ENCODE measurements at regions not wholly inside any gene's neighbourhood (a gene's known extent, or its start where the extent isn't known, plus 50 kb on each side); places are given as distances from the start of the nearest gene placed in this dataset.

GRCh38 chr2:219995399-219995798 is 368.0 kb downstream of the SLC4A3 start:
- H3K4me3 Mint-ChIP-seq: no peak overlapping the region
- H3K36me3 Mint-ChIP-seq (ENCODE audit: insufficient read depth): no peaks in the 10 kb centered on the region
- H3K4me1 Mint-ChIP-seq: no peaks in the 10 kb centered on the region
- peaks cover 9% of the 10 kb centered on the region for H3K9me3 Mint-ChIP-seq
- peaks cover 25% of the 10 kb centered on the region for H3K27me3 Mint-ChIP-seq
- ATAC-seq (replicated peaks; ENCODE audit: extremely low read depth, poor library complexity, severe bottlenecking): no peak
- DNase-seq (ENCODE audit: low spot score in 2 of 2): no peak
- H3K27ac Mint-ChIP-seq (ENCODE audit: low read depth): no peak overlapping the region

- DNase-seq (ENCODE audit: low spot score in 2 of 2) (no peak), ATAC-seq (replicated peaks; ENCODE audit: extremely low read depth, poor library complexity, severe bottlenecking) (no peak)
- Mint-ChIP-seq H3K27me3 (peaks cover 19% of the 10 kb centered on the region), H3K4me3 (no peak overlapping the region), H3K4me1 (no peaks in the 10 kb centered on the region), H3K27ac (ENCODE audit: low read depth) (no peak overlapping the region), H3K36me3 (ENCODE audit: insufficient read depth) (no peaks in the 10 kb centered on the region), H3K9me3 (peaks cover 2% of the 10 kb centered on the region)
Measured at GRCh38 chr2:219995991-219996765, 368.7 kb downstream of the SLC4A3 start.

- no peak overlapping the region for H3K4me3 Mint-ChIP-seq
- H3K4me1 Mint-ChIP-seq: no peaks in the 10 kb centered on the region
- H3K9me3 Mint-ChIP-seq: no peaks in the 10 kb centered on the region
- H3K27me3 Mint-ChIP-seq: peaks cover 13% of the 10 kb centered on the region
- no peaks in the 10 kb centered on the region for H3K36me3 Mint-ChIP-seq (ENCODE audit: insufficient read depth)
- no peak overlapping the region for H3K27ac Mint-ChIP-seq (ENCODE audit: low read depth)
- DNase-seq (ENCODE audit: low spot score in 2 of 2) (no peak), ATAC-seq (replicated peaks; ENCODE audit: extremely low read depth, poor library complexity, severe bottlenecking) (no peak)
Measured at GRCh38 chr2:219997341-219997851, 370.0 kb downstream of the SLC4A3 start.

- no peak for DNase-seq (ENCODE audit: low spot score in 2 of 2)
- no peak for ATAC-seq (replicated peaks; ENCODE audit: extremely low read depth, poor library complexity, severe bottlenecking)
- H3K4me1 Mint-ChIP-seq: no peaks in the 10 kb centered on the region
- H3K4me3 Mint-ChIP-seq: no peak overlapping the region
- peaks cover 13% of the 10 kb centered on the region for H3K27me3 Mint-ChIP-seq
- no peaks in the 10 kb centered on the region for H3K9me3 Mint-ChIP-seq
- H3K27ac Mint-ChIP-seq (ENCODE audit: low read depth): no peak overlapping the region
- no peaks in the 10 kb centered on the region for H3K36me3 Mint-ChIP-seq (ENCODE audit: insufficient read depth)
Measured at GRCh38 chr2:219998107-219998506, 370.7 kb downstream of the SLC4A3 start.

- no peak for ATAC-seq (replicated peaks; ENCODE audit: extremely low read depth, poor library complexity, severe bottlenecking)
- no peak overlapping the region for H3K27ac Mint-ChIP-seq (ENCODE audit: low read depth)
Measured at GRCh38 chr2:219998714-219999227, 371.3 kb downstream of the SLC4A3 start.

GRCh38 chr2:220000080-220000479 is 372.6 kb downstream of the SLC4A3 start:
- DNase-seq (ENCODE audit: low spot score in 2 of 2): no peak
- no peaks in the 10 kb centered on the region for H3K36me3 Mint-ChIP-seq (ENCODE audit: insufficient read depth)
- no peak overlapping the region for H3K4me3 Mint-ChIP-seq
- H3K27ac Mint-ChIP-seq (ENCODE audit: low read depth): no peak overlapping the region
- H3K4me1 Mint-ChIP-seq: no peaks in the 10 kb centered on the region
- peaks cover 5% of the 10 kb centered on the region for H3K9me3 Mint-ChIP-seq
- H3K27me3 Mint-ChIP-seq: peaks cover 13% of the 10 kb centered on the region
- no peak for ATAC-seq (replicated peaks; ENCODE audit: extremely low read depth, poor library complexity, severe bottlenecking)

More at GRCh38 chr2:219998714-219999227, 371.3 kb downstream of the SLC4A3 start:
- H3K27me3 Mint-ChIP-seq: peaks cover 13% of the 10 kb centered on the region
- DNase-seq (ENCODE audit: low spot score in 2 of 2): no peak
- H3K36me3 Mint-ChIP-seq (ENCODE audit: insufficient read depth): no peaks in the 10 kb centered on the region
- no peak overlapping the region for H3K4me3 Mint-ChIP-seq
- no peaks in the 10 kb centered on the region for H3K4me1 Mint-ChIP-seq
- H3K9me3 Mint-ChIP-seq: peaks cover 2% of the 10 kb centered on the region

- peaks cover 13% of the 10 kb centered on the region for H3K27me3 Mint-ChIP-seq
- peaks cover 5% of the 10 kb centered on the region for H3K9me3 Mint-ChIP-seq
- H3K4me1 Mint-ChIP-seq: no peaks in the 10 kb centered on the region
- H3K36me3 Mint-ChIP-seq (ENCODE audit: insufficient read depth): no peaks in the 10 kb centered on the region
- H3K27ac Mint-ChIP-seq (ENCODE audit: low read depth): no peak overlapping the region
- DNase-seq (ENCODE audit: low spot score in 2 of 2): no peak
- ATAC-seq (replicated peaks; ENCODE audit: extremely low read depth, poor library complexity, severe bottlenecking): no peak
- no peak overlapping the region for H3K4me3 Mint-ChIP-seq
Measured at GRCh38 chr2:220000586-220000985, 373.2 kb downstream of the SLC4A3 start.

- H3K27me3 Mint-ChIP-seq: peaks cover 9% of the 10 kb centered on the region
- DNase-seq (ENCODE audit: low spot score in 2 of 2) (no peak), ATAC-seq (replicated peaks; ENCODE audit: extremely low read depth, poor library complexity, severe bottlenecking) (no peak)
- no peak overlapping the region for H3K4me3 Mint-ChIP-seq
- no peaks in the 10 kb centered on the region for H3K36me3 Mint-ChIP-seq (ENCODE audit: insufficient read depth)
- H3K9me3 Mint-ChIP-seq: peaks cover 5% of the 10 kb centered on the region
- no peaks in the 10 kb centered on the region for H3K4me1 Mint-ChIP-seq
- H3K27ac Mint-ChIP-seq (ENCODE audit: low read depth): no peak overlapping the region
Measured at GRCh38 chr2:220001751-220002150, 374.3 kb downstream of the SLC4A3 start.

- Mint-ChIP-seq H3K4me3 (no peak overlapping the region), H3K27me3 (peaks cover 4% of the 10 kb centered on the region), H3K9me3 (peaks cover 5% of the 10 kb centered on the region), H3K36me3 (ENCODE audit: insufficient read depth) (no peaks in the 10 kb centered on the region), H3K27ac (ENCODE audit: low read depth) (no peak overlapping the region), H3K4me1 (no peaks in the 10 kb centered on the region)
- no peak for ATAC-seq (replicated peaks; ENCODE audit: extremely low read depth, poor library complexity, severe bottlenecking)
- no peak for DNase-seq (ENCODE audit: low spot score in 2 of 2)
Measured at GRCh38 chr2:220002251-220002650, 374.8 kb downstream of the SLC4A3 start.

GRCh38 chr2:220002699-220003098 is 375.3 kb downstream of the SLC4A3 start:
- H3K9me3 Mint-ChIP-seq: peaks cover 7% of the 10 kb centered on the region
- no peak for DNase-seq (ENCODE audit: low spot score in 2 of 2)

GRCh38 chr2:220005362-220005761 is 377.9 kb downstream of the SLC4A3 start:
- Mint-ChIP-seq H3K27ac (ENCODE audit: low read depth) (no peak overlapping the region), H3K4me1 (no peaks in the 10 kb centered on the region), H3K9me3 (peaks cover 10% of the 10 kb centered on the region), H3K4me3 (no peak overlapping the region), H3K27me3 (no peaks in the 10 kb centered on the region), H3K36me3 (ENCODE audit: insufficient read depth) (no peaks in the 10 kb centered on the region)
- ATAC-seq (replicated peaks; ENCODE audit: extremely low read depth, poor library complexity, severe bottlenecking): no peak
- DNase-seq (ENCODE audit: low spot score in 2 of 2): no peak

More at GRCh38 chr2:220002699-220003098, 375.3 kb downstream of the SLC4A3 start:
- H3K4me1 Mint-ChIP-seq: no peaks in the 10 kb centered on the region
- no peak overlapping the region for H3K4me3 Mint-ChIP-seq
- no peaks in the 10 kb centered on the region for H3K36me3 Mint-ChIP-seq (ENCODE audit: insufficient read depth)
- H3K27me3 Mint-ChIP-seq: no peaks in the 10 kb centered on the region
- H3K27ac Mint-ChIP-seq (ENCODE audit: low read depth): no peak overlapping the region
- ATAC-seq (replicated peaks; ENCODE audit: extremely low read depth, poor library complexity, severe bottlenecking): no peak

GRCh38 chr2:220006152-220006621 is 378.8 kb downstream of the SLC4A3 start:
- Mint-ChIP-seq H3K27ac (ENCODE audit: low read depth) (no peak overlapping the region), H3K9me3 (peaks cover 10% of the 10 kb centered on the region), H3K4me3 (no peak overlapping the region), H3K4me1 (no peaks in the 10 kb centered on the region), H3K36me3 (ENCODE audit: insufficient read depth) (no peaks in the 10 kb centered on the region), H3K27me3 (no peaks in the 10 kb centered on the region)
- ATAC-seq (replicated peaks; ENCODE audit: extremely low read depth, poor library complexity, severe bottlenecking) (no peak), DNase-seq (ENCODE audit: low spot score in 2 of 2) (no peak)

GRCh38 chr2:220011859-220012258 is 384.4 kb downstream of the SLC4A3 start:
- Mint-ChIP-seq H3K27ac (ENCODE audit: low read depth) (no peak overlapping the region), H3K36me3 (ENCODE audit: insufficient read depth) (no peaks in the 10 kb centered on the region), H3K4me3 (no peak overlapping the region), H3K27me3 (no peaks in the 10 kb centered on the region), H3K4me1 (no peaks in the 10 kb centered on the region), H3K9me3 (peaks cover 6% of the 10 kb centered on the region)
- DNase-seq (ENCODE audit: low spot score in 2 of 2) (no peak), ATAC-seq (replicated peaks; ENCODE audit: extremely low read depth, poor library complexity, severe bottlenecking) (no peak)

Data from central memory CD8-positive, alpha-beta T cell (primary cell).